GM21526 (cell line): ENCODE measurements at regions not wholly inside any gene's neighbourhood (a gene's known extent, or its start where the extent isn't known, plus 50 kb on each side); places are given as distances from the start of the nearest gene placed in this dataset.
"Not testable (repeated sequence)": the region's sequence is repeated elsewhere in the genome, so short reads cannot be mapped to it uniquely, and the experiment has no call there.

Experiments
- ATAC-seq: cut with Tn5 transposase; IDR thresholded peaks from one replicate; pipeline ENCODE4 v1.9.1; 2021; ENCODE audit warnings: moderate library complexity; ENCODE audit not compliant: unreplicated experiment, low FRiP score

DNA sequence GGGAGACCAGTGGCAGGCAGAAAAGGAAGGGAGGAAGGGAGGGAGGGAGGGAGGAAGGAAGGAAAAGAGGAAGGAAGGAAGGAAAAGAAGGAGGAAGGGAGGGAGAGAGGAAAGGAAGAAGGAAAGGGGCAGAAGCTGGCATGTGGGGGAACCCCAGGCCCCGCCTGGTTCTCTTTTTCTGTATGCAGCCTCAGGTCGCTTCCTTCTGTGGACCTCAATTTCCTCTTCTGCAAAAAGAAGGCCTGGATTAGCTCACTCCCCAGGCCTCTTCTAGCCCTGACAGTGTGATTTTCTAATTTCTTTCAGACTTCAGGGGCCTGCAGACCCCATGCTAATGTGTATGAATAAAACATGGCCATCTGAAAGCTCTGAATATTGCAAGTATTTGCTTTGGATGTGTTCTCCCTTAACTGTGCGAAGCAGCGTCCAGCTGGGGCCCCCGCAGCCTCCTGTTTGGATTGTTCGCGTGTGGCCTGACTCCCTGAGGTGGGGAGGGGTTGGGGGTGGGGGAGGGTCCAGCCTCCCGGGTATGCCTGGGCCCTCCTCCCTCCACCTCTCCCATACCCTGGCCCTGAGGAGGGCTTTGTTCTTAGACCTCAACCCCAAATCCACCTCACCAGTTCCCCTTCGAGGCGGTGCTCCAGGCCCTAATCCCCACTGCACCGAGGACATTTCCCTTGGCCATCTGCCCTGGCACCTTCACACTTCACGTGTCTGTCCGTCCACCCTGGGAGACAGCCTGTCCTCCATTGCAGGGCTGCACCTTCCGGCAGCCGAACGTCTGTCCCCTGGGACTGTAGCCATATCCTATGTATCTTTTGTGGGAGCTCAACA lies 199.9 kb upstream of the ATP6AP2 start:
- ATAC-seq, result no peak

- no peak for ATAC-seq
These were observed 203.1 kb upstream of the ATP6AP2 start for GRCh38 chrX:40377684-40378083.

DNA sequence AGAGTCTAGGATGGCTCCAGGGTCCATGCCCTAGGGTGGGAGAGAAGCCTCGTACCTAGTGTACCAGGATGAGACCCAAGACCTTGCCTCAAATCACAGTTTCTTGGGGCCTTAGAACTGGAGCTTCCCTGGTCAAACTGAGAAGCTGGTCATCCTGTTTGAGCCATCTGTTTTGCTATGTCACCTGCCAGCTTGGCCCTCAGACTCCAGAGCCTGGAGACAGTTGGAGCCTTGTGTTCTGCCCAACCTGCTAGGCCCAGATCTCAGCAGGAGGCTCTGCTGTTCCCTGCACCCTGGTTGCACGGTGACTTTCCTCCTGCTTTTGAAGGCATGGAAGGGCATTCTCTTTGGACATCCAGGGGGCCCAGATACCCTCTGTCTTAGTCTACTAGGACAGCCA lies 206.3 kb upstream of the ATP6AP2 start:
- ATAC-seq, result no peak

GRCh38 chrX:40373641-40374040 lies 207.1 kb upstream of the ATP6AP2 start:
- ATAC-seq, result no peak

DNA sequence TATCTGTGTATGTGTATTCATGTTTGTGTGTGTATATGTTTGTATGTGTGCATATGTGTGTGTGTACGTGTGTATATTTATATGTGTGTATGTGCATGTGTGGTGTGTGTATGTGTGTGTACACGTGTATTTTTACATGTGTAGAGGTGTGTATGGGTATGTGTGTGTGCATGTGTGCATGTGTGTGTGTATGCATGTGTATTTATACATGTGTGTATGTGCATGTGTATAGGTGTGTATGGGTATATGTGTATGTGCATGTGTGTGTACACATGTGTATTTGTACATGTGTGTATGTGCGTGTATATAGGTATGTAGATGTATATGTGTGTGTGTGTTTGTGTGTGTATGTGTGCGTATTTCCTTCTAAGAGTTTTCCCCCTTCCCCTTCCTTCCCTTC lies 207.7 kb upstream of the ATP6AP2 start:
- no peak for ATAC-seq

GRCh38 chrX:40371376-40371775 lies 209.4 kb upstream of the ATP6AP2 start:
- no peak for ATAC-seq

- no peak for ATAC-seq
These were observed 212.1 kb upstream of the ATP6AP2 start for GRCh38 chrX:40368611-40369061.

DNA sequence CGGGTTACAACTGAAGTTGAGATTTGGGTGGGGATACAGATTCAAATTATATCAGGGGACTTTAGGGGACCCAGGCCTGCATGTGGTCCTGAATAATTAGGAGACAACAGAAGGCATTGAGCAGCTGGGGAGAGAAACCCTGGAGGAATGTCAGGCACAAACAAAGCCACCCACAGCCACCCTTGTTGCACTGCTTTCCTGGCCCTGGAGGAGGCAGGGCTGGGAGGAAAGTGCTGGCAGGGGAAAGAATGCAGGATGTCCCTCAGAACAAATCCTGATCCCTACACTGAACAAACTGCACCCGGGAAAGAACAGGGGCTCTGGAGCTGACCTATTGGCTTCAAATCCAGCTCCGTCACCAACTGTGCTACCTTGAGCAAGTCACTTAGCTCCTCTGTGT lies 214.1 kb upstream of the ATP6AP2 start:
- ATAC-seq, result no peak

- not testable (repeated sequence) for ATAC-seq
These were observed 218.5 kb upstream of the ATP6AP2 start for GRCh38 chrX:40362291-40362690.

- ATAC-seq, result no peak
These were observed 220.2 kb upstream of the ATP6AP2 start for GRCh38 chrX:40360557-40360956.

- ATAC-seq, result no peak
These were observed 221.2 kb upstream of the ATP6AP2 start for GRCh38 chrX:40359593-40359992.

- ATAC-seq, result no peak
These were observed 221.8 kb upstream of the ATP6AP2 start for GRCh38 chrX:40358994-40359393.

DNA sequence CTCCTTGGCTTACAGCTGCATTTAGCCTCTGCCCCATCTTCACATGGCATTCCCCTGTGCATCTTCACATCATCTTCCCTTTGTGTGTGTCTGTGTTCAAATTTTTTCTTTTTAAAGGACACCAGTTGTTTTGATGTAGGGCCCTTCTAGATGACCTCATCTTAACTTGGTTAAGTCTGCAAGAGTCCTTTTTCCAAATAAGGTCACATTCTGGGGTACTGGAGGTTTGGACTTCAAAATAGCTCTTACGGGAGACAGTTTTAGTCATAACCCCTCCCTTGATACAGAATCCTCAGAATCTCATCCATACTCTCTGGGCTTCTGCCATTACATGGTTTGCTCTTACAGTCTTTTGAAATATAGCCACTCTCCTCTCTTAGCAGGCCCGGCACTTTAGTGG lies 231.5 kb upstream of the ATP6AP2 start:
- no peak for ATAC-seq

GRCh38 chrX:40346379-40346778 lies 234.4 kb upstream of the ATP6AP2 start:
- no peak for ATAC-seq

DNA sequence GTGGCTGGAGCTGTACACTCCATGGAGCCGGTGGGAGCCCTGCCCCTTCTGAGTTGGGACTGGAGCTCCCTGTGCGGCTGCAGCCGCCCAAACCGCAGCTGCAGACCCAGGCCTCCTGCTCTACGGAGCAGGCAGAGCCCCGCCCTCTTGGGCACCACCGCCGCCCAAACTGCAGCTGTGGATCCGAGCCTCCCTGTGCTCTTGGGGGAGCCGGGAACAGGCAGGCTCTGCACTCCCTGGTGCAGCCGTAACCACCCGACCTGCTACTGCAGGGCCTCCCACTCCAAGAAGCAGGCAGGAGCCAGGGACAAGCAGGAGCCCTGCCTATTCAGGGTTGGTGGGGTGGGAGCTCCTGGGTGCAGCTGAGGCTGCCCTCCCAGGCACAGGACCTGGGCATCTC lies 237.5 kb upstream of the ATP6AP2 start:
- no peak for ATAC-seq

DNA sequence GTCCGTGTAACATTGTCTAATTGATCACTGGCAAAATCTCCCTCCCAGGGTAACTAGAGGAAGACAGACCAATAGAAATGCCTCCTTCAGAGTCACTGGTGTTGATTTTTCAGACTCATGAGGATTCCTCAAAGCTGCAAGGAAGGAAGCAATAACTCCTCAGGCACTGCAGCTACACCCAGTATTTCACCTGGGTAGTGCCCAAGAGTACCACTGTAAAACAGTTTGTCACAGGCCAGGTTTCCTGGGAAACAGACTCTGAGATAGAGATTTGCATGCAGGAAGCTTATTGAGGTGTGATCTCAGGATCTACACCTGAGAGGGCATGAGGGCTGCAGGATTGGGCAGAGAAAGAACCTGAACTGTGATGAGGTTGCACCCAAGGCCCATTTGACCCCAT lies 240.7 kb upstream of the ATP6AP2 start:
- ATAC-seq, result no peak

DNA sequence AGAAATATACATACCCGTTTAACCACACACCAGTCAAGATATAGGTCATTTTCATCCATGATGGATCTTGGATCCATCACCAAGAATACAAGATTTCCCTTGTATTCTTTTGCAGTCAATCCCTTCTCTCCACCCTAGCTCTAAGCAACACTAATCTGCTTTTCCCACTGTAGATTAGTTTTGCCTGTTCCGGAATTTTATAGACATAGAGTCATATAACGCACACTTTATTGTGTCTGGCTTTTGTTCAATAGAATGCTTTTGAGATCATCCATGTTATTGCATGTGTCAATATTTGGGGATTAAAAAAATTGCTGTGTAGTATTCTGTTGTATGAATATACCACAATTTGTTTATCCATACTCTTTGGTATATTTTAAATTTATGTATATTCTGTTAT lies 235.6 kb upstream of the BCOR start:
- no peak for ATAC-seq

DNA sequence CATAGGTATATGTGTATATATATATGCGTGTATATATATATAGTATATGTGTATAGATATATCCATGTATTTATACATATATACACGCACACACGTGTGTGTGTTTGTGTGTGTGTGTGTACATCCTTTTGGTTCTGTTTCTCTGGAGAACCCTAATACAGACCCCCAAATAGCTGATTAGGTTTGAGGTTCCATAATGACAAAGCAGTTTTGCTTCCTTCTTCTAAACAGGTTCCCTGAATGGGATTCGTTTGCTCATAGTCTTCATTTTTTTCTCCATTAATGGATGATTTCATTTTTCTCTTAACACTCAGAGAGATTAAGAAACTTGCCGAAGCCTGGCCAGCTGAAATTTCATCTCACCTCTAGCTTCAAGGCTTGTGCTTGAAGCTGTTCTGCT lies 234.0 kb upstream of the BCOR start:
- no peak for ATAC-seq

- no peak for ATAC-seq
These were observed 233.6 kb upstream of the BCOR start for GRCh38 chrX:40331353-40331752.

DNA sequence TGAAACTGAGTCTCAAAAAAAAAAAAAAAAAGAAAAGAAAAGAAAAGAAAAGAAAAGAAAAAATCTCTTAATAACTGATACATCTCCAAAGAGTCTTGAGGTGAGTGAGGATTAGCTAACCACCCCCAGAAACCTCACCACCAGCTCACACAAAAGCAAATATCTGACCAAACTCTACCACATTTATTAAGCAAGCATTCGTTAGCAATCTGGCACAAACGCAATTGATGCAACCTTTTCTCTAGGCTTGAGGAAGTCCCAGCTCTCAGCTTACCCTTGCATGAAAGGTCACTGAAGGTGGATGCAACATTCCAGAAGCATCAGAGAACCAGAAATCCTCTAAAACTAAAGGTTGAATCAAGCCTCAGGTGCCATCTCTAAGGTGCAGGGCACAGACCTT lies 231.9 kb upstream of the BCOR start:
- ATAC-seq, result no peak

GRCh38 chrX:40327085-40327484 lies 229.3 kb upstream of the BCOR start:
- no peak for ATAC-seq

DNA sequence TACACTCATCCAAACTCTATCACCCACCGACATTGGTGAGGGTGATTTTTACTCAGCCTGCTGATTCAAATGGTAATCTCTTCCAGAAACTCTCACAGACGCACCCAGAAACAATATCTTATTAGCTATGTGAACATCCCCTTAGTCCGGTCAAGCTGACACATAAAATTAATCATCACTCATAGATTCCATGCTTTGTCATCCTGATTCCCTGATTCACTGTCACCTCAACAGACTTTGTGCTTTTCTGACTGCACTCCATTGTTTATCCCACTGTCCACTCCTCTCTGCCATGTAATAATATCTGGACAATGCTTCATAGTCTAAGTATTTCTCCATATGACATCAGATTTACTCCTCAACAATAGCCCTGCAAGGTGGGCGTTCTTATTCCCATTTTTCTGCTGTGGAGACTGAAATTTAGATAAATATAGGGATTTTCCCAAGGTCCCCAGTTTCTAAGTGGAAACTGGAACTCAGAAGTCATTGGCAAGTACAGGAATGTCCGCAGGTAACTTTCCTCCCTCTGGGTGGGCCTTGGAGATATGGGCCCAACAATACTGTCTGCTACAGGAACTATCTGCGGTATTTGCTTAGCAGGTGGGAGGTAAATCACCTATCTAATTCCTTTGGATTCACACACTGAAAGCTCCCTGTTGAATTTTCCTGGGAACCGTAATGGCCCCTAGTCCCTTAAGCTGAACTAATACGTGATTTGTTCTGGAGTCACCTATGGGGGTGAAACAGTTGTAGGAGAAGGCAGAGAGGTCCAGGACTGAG lies 228.6 kb upstream of the BCOR start:
- no peak for ATAC-seq
